ENCODE measurements at regions not wholly inside any gene's neighbourhood (a gene's known extent, or its start where the extent isn't known, plus 50 kb on each side); places are given as distances from the start of the nearest gene placed in this dataset.

GRCh38 chr10:78905015-78905956 lies 163.5 kb upstream of the ZMIZ1 start:
- no peak for TF ChIP-seq CTCF (IDR thresholded peaks at IDR 0.05; ENCODE audit: insufficient read depth, low read depth, low read length)
- DNase-seq (ENCODE audit: low read depth), result no peak
- H3K4me3 ChIP-seq (ENCODE audit: low read depth, low read length), result no peak overlapping the region

DNA sequence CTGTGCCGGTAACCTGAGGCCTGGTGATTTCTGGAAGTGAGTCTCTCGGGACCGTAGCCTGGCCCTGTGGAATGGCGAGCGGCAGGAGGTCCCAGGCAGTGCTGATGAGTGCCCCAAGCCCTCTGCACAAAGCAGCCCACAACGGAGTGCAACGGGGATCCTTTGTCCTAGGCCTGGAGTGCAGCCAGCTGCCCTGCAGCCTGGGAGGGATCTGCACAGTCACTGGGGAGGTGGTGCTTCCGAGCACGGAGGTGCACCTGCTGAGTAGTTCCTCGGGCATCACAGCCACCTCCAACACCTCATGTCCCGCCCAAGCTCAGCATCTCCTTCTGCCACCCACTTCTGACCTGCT lies 162.8 kb upstream of the ZMIZ1 start:
- no peak for TF ChIP-seq CTCF (IDR thresholded peaks at IDR 0.05; ENCODE audit: insufficient read depth, low read depth, low read length)
- no peak for DNase-seq (ENCODE audit: low read depth)
- no peak overlapping the region for H3K4me3 ChIP-seq (ENCODE audit: low read depth, low read length)

- no peak for DNase-seq (ENCODE audit: low read depth)
- H3K4me3 ChIP-seq (ENCODE audit: low read depth, low read length), result no peak overlapping the region
- TF ChIP-seq CTCF (IDR thresholded peaks at IDR 0.05; ENCODE audit: insufficient read depth, low read depth, low read length), result no peak
These were observed 161.9 kb upstream of the ZMIZ1 start for GRCh38 chr10:78906734-78907390.

- no peak overlapping the region for H3K4me3 ChIP-seq (ENCODE audit: low read depth, low read length)
- TF ChIP-seq CTCF (IDR thresholded peaks at IDR 0.05; ENCODE audit: insufficient read depth, low read depth, low read length), result no peak
- no peak for DNase-seq (ENCODE audit: low read depth)
These were observed 161.1 kb upstream of the ZMIZ1 start for GRCh38 chr10:78907551-78908211.

DNA sequence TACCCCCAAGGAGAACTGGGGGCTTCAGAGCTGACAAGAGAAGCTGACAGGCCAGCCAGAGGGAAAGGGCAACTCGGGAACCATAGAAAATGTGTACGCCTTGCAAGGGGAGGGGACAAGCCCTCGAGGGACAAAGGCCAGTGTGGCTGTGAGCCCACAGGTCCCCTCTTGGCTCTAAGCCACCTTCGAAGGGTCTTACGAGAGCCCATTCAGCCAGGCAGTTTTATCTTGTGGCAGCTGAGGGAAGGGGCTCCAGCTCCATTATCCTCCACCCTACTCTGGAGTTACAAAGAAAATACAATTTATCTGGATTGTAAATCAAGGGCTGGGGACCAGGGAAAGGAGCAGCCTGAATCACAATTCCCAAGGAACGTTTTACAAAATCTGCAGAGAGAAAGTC lies 159.5 kb upstream of the ZMIZ1 start:
- no peak for DNase-seq (ENCODE audit: low read depth)
- no peak for TF ChIP-seq CTCF (IDR thresholded peaks at IDR 0.05; ENCODE audit: insufficient read depth, low read depth, low read length)
- no peak overlapping the region for H3K4me3 ChIP-seq (ENCODE audit: low read depth, low read length)

GRCh38 chr10:78910021-78910420 lies 158.7 kb upstream of the ZMIZ1 start:
- DNase-seq (ENCODE audit: low read depth), result no peak
- no peak for TF ChIP-seq CTCF (IDR thresholded peaks at IDR 0.05; ENCODE audit: insufficient read depth, low read depth, low read length)
- no peak overlapping the region for H3K4me3 ChIP-seq (ENCODE audit: low read depth, low read length)

Data from fibroblast of villous mesenchyme (primary cell).